ENCODE measurements at regions not wholly inside any gene's neighbourhood (a gene's known extent, or its start where the extent isn't known, plus 50 kb on each side); places are given as distances from the start of the nearest gene placed in this dataset.
A peak's percentile ranks its signal among the peaks of the same experiment; 100 is the strongest.
"Not testable (repeated sequence)": the region's sequence is repeated elsewhere in the genome, so short reads cannot be mapped to it uniquely, and the experiment has no call there.

GRCh38 chr20:56724241-56724757 is 95.2 kb downstream of the TFAP2C start:
- no peak for DNase-seq (ENCODE audit: low read depth)

DNA sequence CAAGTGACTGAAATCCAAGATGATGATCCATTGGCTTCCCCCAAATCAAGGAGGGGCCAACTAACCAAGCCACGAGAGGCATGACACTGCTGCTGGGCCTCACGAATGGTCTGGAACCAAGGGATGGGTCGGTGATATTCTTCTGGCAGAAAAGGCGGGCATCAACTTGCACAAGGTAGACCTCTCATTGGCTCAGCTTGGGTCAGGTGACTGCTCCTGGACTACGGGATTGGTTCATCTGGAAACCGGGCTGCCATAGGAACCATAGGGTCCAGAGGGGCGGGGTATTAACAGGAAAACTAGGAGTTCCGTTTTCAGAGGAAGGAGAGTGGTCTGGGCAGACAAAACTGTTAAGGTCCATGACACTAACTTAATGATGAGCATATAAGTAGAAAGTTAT is 100.9 kb downstream of the TFAP2C start:
- DNase-seq (ENCODE audit: low read depth) = no peak

- no peak for DNase-seq (ENCODE audit: low read depth)
Measured at GRCh38 chr20:56730996-56731395, 101.9 kb downstream of the TFAP2C start.

GRCh38 chr20:56731476-56731875 is 102.4 kb downstream of the TFAP2C start:
- no peak for DNase-seq (ENCODE audit: low read depth)

DNA sequence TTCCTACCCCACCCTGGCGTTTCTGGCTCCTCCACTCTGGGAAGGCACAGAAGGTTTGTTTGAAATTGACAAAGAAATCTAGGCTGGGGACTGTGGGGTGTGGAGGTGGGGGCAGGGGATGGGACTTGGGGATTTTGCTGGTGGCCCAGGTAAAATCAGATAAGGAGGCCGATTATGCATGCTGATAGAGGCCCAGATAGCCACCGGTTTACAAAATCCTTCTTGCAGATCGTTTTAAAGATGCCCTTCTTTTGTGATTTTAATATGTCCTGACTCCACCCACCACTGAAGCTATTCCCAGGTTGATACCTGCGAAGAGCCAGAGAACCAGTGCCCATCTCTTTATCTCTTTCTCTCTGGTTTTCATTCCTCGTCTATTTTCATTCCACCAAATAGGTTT is 104.9 kb downstream of the TFAP2C start:
- no peak for DNase-seq (ENCODE audit: low read depth)

DNA sequence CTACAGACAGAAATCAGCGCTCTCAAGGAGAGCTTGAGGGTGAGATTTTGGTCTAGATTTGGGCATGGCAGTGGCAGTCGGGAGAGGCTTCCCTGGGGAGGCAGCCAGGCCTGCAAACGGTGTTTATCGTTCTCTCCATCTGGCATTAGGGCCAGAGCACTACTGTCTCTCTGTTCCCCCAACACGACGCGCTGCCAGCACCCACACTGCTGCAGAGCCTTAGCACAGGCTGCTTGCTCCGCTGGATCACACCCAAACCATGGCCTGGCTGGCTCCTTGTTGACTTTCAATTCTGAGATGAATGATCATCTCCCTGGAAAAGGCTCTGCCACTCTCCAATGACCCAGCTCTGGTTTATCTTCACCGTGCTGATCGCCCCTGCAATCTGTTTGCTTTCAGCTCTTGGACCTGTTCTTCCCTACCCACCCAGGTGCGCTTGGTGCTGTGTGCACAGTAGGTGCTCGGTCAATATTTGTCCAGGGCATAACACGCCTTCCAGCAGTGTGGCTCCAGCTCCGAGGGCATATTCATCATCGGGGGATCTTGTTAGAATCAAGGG is 106.1 kb downstream of the TFAP2C start:
- no peak for DNase-seq (ENCODE audit: low read depth)

DNA sequence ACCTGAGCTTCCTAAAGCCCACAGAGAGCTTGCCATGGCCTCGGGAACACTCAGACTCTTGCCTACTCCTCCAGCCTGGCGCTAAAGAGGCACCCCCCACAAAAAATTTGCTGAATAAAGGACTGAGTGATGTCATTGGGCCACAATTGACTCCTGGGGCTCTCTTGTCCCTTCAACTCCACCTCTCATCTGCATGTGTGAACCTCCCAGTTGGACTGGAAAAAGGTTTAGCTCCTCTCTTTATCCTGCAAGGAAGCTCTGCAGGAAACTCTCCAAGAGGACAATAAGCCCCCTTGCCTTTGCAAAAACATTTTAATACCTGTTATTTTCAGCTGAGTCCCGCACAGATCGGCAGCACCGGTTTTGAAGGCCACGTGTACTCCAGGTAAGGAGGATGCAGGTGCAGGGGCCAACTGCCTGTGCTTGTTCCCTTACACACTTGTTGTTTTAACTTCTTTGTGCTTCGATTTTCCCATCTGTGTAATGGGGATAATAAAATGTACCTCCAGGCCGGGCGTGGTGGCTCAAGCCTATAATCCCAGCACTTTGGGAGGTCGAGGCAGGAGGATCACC is 107.3 kb downstream of the TFAP2C start:
- no peak for DNase-seq (ENCODE audit: low read depth)

- DNase-seq (ENCODE audit: low read depth) = not testable (repeated sequence)
Measured at GRCh38 chr20:56744325-56744821, 115.3 kb downstream of the TFAP2C start.

GRCh38 chr20:56748476-56749377 is 119.6 kb downstream of the TFAP2C start:
- no peak for DNase-seq (ENCODE audit: low read depth)

GRCh38 chr20:56750430-56750829 is 121.3 kb downstream of the TFAP2C start:
- no peak for DNase-seq (ENCODE audit: low read depth)

- DNase-seq (ENCODE audit: low read depth) = peak; percentile 28
Measured at GRCh38 chr20:56752274-56752673, 123.2 kb downstream of the TFAP2C start.

- peak; percentile 48 for DNase-seq (ENCODE audit: low read depth)
Measured at GRCh38 chr20:56755201-56755600, 126.1 kb downstream of the TFAP2C start.

DNA sequence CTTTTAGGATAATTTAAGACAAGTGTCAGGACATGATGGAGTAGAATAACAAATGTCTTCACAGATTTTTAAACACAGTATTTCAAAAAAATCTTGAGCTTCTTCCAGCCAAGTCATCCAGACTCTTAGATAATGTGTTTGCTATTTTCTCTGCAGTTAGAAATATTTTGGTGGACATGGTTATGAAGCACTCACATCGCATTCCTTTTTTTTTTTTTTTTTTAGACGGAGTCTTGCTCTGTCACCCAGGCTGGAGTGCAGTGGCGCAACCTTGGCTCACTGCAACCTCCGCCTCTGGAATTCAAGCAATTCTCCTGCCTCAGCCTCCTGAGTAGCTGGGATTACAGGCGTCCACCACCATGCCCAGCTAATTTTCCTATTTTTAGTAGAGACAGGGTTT is 127.6 kb downstream of the TFAP2C start:
- DNase-seq (ENCODE audit: low read depth) = not testable (repeated sequence)

DNA sequence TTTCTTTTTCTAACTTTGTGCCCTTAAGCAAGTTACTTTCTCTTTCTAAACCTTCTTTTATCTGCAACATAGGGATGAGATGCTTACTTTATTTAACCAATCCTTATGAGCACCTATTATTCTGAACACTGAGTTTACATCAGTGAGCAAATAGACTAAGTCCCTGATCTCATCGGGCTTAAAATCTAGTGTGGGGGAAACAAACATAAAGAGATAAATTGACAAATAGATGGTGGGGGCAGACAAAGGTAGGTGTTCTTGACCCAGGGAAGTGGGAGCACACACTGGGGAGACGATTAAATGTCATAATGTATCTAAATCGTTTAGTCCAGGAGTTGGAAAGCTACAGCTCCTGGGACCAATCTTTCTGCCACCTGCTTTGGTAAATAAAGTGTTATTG is 129.6 kb downstream of the TFAP2C start:
- DNase-seq (ENCODE audit: low read depth) = no peak

DNA sequence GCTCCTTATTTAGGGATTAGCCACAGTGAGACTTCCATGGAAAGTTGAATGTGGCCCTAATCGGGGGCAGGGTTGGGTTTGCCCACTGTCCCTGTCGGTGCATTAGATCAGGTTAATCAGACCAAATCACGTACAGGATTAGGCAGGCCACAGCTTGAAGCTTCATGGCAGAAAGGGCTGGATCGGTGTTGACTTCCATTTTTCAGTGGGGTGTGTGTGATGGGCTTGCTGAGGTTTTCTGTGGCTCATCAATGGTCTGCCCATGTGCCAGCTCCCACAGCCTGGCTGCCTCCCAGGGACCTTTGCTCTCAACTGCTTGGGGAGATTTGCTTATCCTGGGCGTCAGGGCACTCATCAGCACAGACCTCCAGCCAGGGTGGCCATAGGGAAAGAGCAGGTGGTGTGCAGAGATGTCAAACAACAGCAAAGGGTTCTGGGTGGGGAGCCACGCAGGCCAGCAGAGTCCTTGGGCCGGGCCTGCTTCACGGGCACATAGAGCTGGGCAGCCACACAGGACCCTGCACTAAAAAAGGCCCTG is 130.7 kb downstream of the TFAP2C start:
- DNase-seq (ENCODE audit: low read depth) = no peak

DNA sequence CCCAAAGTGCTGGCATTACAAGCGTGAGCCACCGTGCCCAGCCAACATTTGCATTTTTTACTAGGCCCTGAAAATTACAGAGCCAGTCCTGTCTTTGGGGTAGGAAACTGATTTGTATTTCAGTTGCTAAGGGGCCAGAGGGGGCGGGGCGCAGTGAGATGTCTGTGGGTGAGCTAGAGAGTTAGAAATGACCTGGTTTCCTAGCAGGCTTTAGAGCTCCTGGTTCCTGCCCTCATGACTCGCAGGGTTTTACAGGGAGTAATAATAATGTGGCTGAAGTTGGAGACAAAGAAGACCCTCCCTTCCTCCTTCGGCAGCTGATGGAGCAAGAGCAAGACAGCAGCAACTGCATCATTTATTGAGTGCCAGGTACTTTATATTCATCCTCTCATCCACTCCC is 131.5 kb downstream of the TFAP2C start:
- no peak for DNase-seq (ENCODE audit: low read depth)

DNA sequence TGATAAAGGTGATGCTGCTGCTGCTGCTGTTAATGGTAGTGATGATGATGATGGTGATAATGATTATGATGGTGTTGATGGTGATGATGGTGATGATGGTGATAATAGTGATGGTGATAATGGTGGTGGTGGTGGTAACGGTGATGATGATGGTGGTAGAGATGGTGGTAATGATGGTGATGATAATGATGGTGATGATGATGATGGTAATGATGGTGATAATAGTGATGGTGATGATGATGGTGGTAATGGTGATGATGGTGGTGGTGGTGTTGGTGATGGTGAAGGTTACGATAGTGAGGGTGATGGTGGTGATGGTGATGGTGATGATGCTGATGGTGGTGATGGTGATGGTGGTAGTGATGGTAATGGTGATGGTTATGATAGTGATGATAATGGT is 132.3 kb downstream of the TFAP2C start:
- no peak for DNase-seq (ENCODE audit: low read depth)

DNA sequence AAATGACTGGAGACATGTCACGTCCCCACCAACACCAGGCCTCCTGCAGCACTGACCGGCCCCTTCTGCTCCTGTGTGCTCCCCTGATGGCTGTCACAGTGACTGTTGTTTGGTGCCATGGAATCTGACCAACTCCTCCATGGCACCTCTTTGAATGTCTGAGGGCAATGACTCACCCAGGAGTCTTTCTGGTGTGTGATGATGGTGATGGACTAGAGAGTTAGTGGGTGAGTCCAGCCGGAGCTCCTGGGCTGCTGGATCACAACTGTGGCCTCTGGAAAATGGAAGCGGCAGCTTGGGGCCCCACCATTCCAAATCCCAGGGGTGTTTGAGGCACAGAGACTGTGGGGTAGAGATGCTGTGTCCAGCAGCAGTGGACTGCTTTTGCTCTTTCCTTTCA is 133.3 kb downstream of the TFAP2C start:
- no peak for DNase-seq (ENCODE audit: low read depth)

- no peak for DNase-seq (ENCODE audit: low read depth)
Measured at GRCh38 chr20:56762829-56763228, 133.7 kb downstream of the TFAP2C start.

GRCh38 chr20:56764671-56765070 is 135.6 kb downstream of the TFAP2C start:
- DNase-seq (ENCODE audit: low read depth) = no peak

DNA sequence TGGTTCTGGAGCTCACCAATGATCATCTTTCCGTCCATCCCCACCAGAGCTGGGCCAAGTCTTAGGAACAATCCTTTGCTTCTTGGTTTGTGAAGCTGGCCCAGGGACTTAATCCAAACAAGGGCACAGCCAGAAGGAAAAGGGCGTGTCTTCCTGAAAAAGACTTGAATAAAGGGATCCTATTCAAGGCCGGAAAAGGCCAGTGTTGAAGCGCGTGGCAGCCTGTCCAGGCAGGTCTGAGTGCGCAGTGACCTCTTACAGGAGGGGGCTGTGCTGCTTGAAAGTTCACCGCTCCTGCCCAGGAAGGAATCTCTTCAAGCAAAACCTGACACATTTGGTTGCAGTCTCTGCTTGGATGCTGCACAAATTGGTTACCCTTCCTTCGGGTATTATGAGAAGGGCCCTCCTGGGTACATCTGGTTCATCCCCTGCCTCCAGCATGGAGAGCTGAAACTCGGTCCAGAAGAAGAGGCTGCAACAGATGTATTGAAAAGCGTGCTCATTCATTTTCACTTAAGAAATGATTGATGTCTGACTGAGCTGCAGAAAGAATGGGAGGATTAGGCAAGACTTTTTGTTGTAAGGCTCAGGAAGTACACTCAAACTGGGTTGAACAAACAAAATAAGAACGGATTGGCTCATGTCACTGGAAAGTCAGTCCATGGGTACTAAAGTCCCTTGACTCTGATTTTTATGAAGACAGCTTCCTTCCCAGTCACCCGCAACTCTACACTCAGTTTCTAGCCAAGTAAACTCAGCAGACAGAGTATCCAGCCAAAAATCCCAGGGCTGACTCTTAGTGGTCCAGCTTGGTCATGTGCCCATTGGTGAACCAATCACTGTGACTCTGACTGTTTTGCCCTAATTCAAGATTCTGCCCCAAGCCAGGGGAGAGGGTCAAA is 136.3 kb downstream of the TFAP2C start:
- DNase-seq (ENCODE audit: low read depth) = peak; percentile 49

Measured in RPMI7951 (cell line).